Endodermal cell (in vitro differentiated cells): ENCODE measurements at regions not wholly inside any gene's neighbourhood (a gene's known extent, or its start where the extent isn't known, plus 50 kb on each side); places are given as distances from the start of the nearest gene placed in this dataset.

Experiments used
- DNase-seq: peaks from one replicate; pipeline ENCODE4 v3.0.0-alpha.2; 2017
- H3K27ac ChIP-seq: 2 replicates; pipeline ENCODE4 v1.5.1; 2013; ENCODE audit warnings: mild to moderate bottlenecking, low read depth, low read length, moderate library complexity
- H3K27me3 ChIP-seq: 2 replicates; pipeline ENCODE4 v1.6.1; 2013; ENCODE audit warnings: mild to moderate bottlenecking, low read length, moderate library complexity; ENCODE audit not compliant: insufficient read depth, control insufficient read depth, poor library complexity, severe bottlenecking
- H3K36me3 ChIP-seq: 2 replicates; pipeline ENCODE4 v1.7.0; 2013; ENCODE audit warnings: mild to moderate bottlenecking, low read length, moderate library complexity; ENCODE audit not compliant: control insufficient read depth, insufficient read depth
- H3K4me1 ChIP-seq: one replicate; pipeline ENCODE4 v1.7.0; 2013; ENCODE audit warnings: low read length; ENCODE audit not compliant: control insufficient read depth, insufficient read depth
- H3K4me3 ChIP-seq: 2 replicates; pipeline ENCODE4 v1.5.1; 2013; ENCODE audit warnings: mild to moderate bottlenecking, low read length, moderate library complexity
- H3K9ac ChIP-seq: 2 replicates; pipeline ENCODE4 v1.6.1; 2013; ENCODE audit warnings: mild to moderate bottlenecking, low read length, moderate library complexity; ENCODE audit not compliant: poor library complexity, severe bottlenecking; ENCODE audit errors: extremely low read depth
- H3K9me3 ChIP-seq: 2 replicates; pipeline ENCODE4 v1.6.1; 2013; ENCODE audit warnings: mild to moderate bottlenecking, low read length, moderate library complexity; ENCODE audit not compliant: control insufficient read depth
- H3K27ac Mint-ChIP-seq: 2 replicates; pipeline ENCODE4 v1.8.0; 2020; ENCODE audit warnings: mixed read lengths
- H3K27me3 Mint-ChIP-seq: 2 replicates; pipeline ENCODE4 v1.8.0; 2021; ENCODE audit warnings: mild to moderate bottlenecking, mixed read lengths; ENCODE audit not compliant: insufficient read depth
- H3K36me3 Mint-ChIP-seq: 2 replicates; pipeline ENCODE4 v1.8.0; 2020; ENCODE audit warnings: low read depth, mixed read lengths
- H3K4me1 Mint-ChIP-seq: 2 replicates; pipeline ENCODE4 v1.8.0; 2020; ENCODE audit warnings: mixed read lengths
- H3K4me3 Mint-ChIP-seq: 2 replicates; pipeline ENCODE4 v1.8.0; 2020; ENCODE audit warnings: mild to moderate bottlenecking, moderate library complexity, mixed read lengths
- H3K9me3 Mint-ChIP-seq: 2 replicates; pipeline ENCODE4 v1.8.0; 2020; ENCODE audit warnings: mild to moderate bottlenecking, mixed read lengths
- WGBS, 2 experiments: methylation state at CpG; one replicate each; pipeline versions ENCODE4 v1.1.5 to v1.1.7; 2013; ENCODE audit warnings: missing lambda C conversion rate in 2 of 2, mixed read lengths in 1 of 2; ENCODE audit not compliant: insufficient coverage in 1 of 2, insufficient read length in 1 of 2; 5-methylcytosine and 5-hydroxymethylcytosine counted together
- TF ChIP-seq, protein P1 (sequence below): fragments of 200-600 bp; sonication (generic); conservative IDR thresholded peaks from 2 replicates; pipeline ENCODE4 v1.5.0; 2021; ENCODE audit warnings: antibody characterized with exemption, mild to moderate bottlenecking

DNA sequence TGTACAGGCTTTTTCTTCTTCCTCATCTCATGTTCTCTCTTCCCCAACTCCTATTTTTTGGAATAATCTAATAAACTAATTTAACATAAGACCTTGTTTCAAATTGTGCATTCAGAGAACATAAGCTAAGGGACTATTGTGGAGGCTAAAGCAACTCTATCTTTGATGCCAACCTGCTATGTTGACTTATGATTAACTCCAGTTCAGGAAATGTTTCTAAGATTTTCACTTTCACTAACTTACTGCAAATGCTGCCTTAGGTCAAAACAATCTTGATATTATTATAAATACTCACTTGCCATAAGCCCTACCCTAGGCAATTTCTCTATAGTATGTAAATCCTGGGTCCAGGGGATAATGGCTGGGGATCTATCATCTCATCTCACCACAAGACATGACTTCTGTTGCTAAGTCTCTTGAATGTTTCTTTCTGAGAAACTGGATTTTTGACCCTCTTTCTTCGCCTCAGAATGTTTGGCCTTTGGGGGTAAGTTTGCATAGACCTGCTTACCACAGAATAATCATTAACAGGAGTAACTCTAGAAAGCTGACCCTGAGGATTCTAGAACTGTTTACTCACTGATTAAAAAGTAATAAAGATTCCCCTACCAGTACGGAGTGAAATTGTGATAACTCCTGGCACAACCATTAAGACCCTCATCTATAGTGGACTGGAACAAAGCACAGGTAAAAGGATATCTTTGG, 768.1 kb downstream of the GBE1 start:
- Histone ChIP-seq H3K27me3 (no peaks in the 10 kb centered on the region), H3K9ac (no peak overlapping the region), H3K9me3 (no peaks in the 10 kb centered on the region), H3K36me3 (no peaks in the 10 kb centered on the region), H3K4me3 (no peak overlapping the region), H3K4me1 (no peaks in the 10 kb centered on the region), H3K27ac (no peak overlapping the region)
- Mint-ChIP-seq H3K27ac (no peak overlapping the region), H3K27me3 (no peaks in the 10 kb centered on the region), H3K4me1 (peaks cover 8% of the 10 kb centered on the region), H3K9me3 (no peaks in the 10 kb centered on the region), H3K36me3 (no peaks in the 10 kb centered on the region), H3K4me3 (no peak overlapping the region)
- TF ChIP-seq, protein P1, sequence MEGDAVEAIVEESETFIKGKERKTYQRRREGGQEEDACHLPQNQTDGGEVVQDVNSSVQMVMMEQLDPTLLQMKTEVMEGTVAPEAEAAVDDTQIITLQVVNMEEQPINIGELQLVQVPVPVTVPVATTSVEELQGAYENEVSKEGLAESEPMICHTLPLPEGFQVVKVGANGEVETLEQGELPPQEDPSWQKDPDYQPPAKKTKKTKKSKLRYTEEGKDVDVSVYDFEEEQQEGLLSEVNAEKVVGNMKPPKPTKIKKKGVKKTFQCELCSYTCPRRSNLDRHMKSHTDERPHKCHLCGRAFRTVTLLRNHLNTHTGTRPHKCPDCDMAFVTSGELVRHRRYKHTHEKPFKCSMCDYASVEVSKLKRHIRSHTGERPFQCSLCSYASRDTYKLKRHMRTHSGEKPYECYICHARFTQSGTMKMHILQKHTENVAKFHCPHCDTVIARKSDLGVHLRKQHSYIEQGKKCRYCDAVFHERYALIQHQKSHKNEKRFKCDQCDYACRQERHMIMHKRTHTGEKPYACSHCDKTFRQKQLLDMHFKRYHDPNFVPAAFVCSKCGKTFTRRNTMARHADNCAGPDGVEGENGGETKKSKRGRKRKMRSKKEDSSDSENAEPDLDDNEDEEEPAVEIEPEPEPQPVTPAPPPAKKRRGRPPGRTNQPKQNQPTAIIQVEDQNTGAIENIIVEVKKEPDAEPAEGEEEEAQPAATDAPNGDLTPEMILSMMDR: no peak
- WGBS, 2 experiments: 80 to 88% methylated on average over 1 to 2 of the region's 2 CpGs
- DNase-seq: no peak

GRCh38 chr3:80983753-80984152, 777.7 kb downstream of the GBE1 start:
- Histone ChIP-seq H3K9me3 (no peaks in the 10 kb centered on the region), H3K27me3 (no peaks in the 10 kb centered on the region), H3K9ac (no peak overlapping the region), H3K36me3 (no peaks in the 10 kb centered on the region), H3K4me1 (no peaks in the 10 kb centered on the region), H3K4me3 (no peak overlapping the region), H3K27ac (no peak overlapping the region)
- Mint-ChIP-seq H3K9me3 (peaks cover 5% of the 10 kb centered on the region), H3K27me3 (no peaks in the 10 kb centered on the region), H3K27ac (no peak overlapping the region), H3K4me1 (no peaks in the 10 kb centered on the region), H3K4me3 (no peak overlapping the region), H3K36me3 (no peaks in the 10 kb centered on the region)
- DNase-seq: no peak
- 71 to 91% methylated on average over 2 to 3 of the region's 3 CpGs for WGBS, 2 experiments
- TF ChIP-seq, protein P1: no peak

- Histone ChIP-seq H3K9me3 (no peaks in the 10 kb centered on the region), H3K9ac (no peak overlapping the region), H3K4me3 (no peak overlapping the region), H3K27me3 (no peaks in the 10 kb centered on the region), H3K36me3 (no peaks in the 10 kb centered on the region), H3K4me1 (no peaks in the 10 kb centered on the region), H3K27ac (peak overlapping the region; percentile 70)
- H3K27me3 Mint-ChIP-seq: no peaks in the 10 kb centered on the region
- TF ChIP-seq, protein P1: no peak
- H3K4me3 Mint-ChIP-seq: no peak overlapping the region
- no peaks in the 10 kb centered on the region for H3K9me3 Mint-ChIP-seq
- DNase-seq: no peak
- no peaks in the 10 kb centered on the region for H3K36me3 Mint-ChIP-seq
- 88 to 90% methylated on average over 2 to 4 of the region's 4 CpGs for WGBS, 2 experiments
- H3K4me1 Mint-ChIP-seq: no peaks in the 10 kb centered on the region
- no peak overlapping the region for H3K27ac Mint-ChIP-seq
Observed at GRCh38 chr3:80978216-80978969, 783.1 kb downstream of the GBE1 start.
